ENCODE measurements at regions not wholly inside any gene's neighbourhood (a gene's known extent, or its start where the extent isn't known, plus 50 kb on each side); places are given as distances from the start of the nearest gene placed in this dataset.

- no TSS peak for BruUV-seq (replicated peaks)
- Histone ChIP-seq H2AFZ (ENCODE audit: control insufficient read depth, low read depth, low read length) (no peak overlapping the region), H3K4me2 (ENCODE audit: control insufficient read depth, insufficient read depth) (no peak overlapping the region), H3K27me3 (replicated peaks in 1 of 2; ENCODE audit: control insufficient read depth in 2 of 2, insufficient read depth in 2 of 2, low read length in 1 of 2) (no peaks in the 10 kb centered on the region; a peak in 1 of 4 replicates), H3K9me3 (replicated peaks; ENCODE audit: control insufficient read depth, insufficient read depth, low read length) (no peaks in the 10 kb centered on the region; the same call in 2 of the 3 replicates), H3K27ac (ENCODE audit: control insufficient read depth, insufficient read depth) (no peak overlapping the region), H3K79me2 (ENCODE audit: control insufficient read depth, insufficient read depth, low read length) (no peaks in the 10 kb centered on the region), H3K36me3 (ENCODE audit: control insufficient read depth in 2 of 2, insufficient read depth in 2 of 2, low read length in 1 of 2) (no peaks in the 10 kb centered on the region), H3K4me3 (no peak overlapping the region), H3K9ac (ENCODE audit: control insufficient read depth, insufficient read depth, low read length) (no peak overlapping the region), H3K4me1 (ENCODE audit: control insufficient read depth, insufficient read depth, low read length) (no peaks in the 10 kb centered on the region), H4K20me1 (ENCODE audit: control insufficient read depth, insufficient read depth) (no peaks in the 10 kb centered on the region)
- SMC1A ChIA-PET (ENCODE audit: uncharacterized antibody, unreplicated experiment): interaction anchor here (0.9 kb wide), 1 partner anchor 22 kb away, joined by 3 read pairs; no protein-coding TSS in a partner anchor
- FAIRE-seq: no peak
- in situ Hi-C loops (cut with MboI) (no loop called here), intact Hi-C loops (cut with micrococcal nuclease; ENCODE audit: unreplicated experiment) (no loop called here)
- 68% methylated on average over 3 of the region's 3 CpGs for whole genome bisulfite sequencing (ENCODE audit: insufficient coverage, insufficient replicate concordance, low lambda C conversion rate, missing lambda C conversion rate)
- TF ChIP-seq BMI1 (IDR thresholded peaks at IDR 0.05; ENCODE audit: borderline replicate concordance) (no peak), MXI1 (IDR thresholded peaks at IDR 0.05; ENCODE audit: low read depth, low read length) (no peak), SRF (IDR thresholded peaks at IDR 0.05; ENCODE audit: low read depth in 2 of 2, low read length in 2 of 2) (no peak), ASH2L (IDR thresholded peaks at IDR 0.05; ENCODE audit: borderline replicate concordance, low read depth) (no peak), PAX5 (IDR thresholded peaks at IDR 0.05; ENCODE audit: borderline replicate concordance, low read depth, low read length) (no peak), IKZF2 (IDR thresholded peaks at IDR 0.05) (no peak), HDAC2 (IDR thresholded peaks at IDR 0.05) (no peak), ZNF384 (IDR thresholded peaks at IDR 0.05; ENCODE audit: borderline replicate concordance, low read depth, low read length) (no peak), PML (IDR thresholded peaks at IDR 0.05; ENCODE audit: low read length) (no peak), SUPT20H (IDR thresholded peaks at IDR 0.05; ENCODE audit: borderline replicate concordance, control insufficient read depth, low read depth, low read length) (no peak), SMAD1 (IDR thresholded peaks at IDR 0.05; ENCODE audit: low read depth, partially characterized antibody) (no peak), MLLT1 (IDR thresholded peaks at IDR 0.05) (no peak), FOXM1 (IDR thresholded peaks at IDR 0.05; ENCODE audit: low read depth, low read length) (no peak)
- POLR2A ChIA-PET: no interaction called here
- no peak for ATAC-seq
- CTCF ChIA-PET: interaction anchor here (0.6 kb wide), 1 partner anchor 135 kb away, joined by 3 read pairs; no protein-coding TSS in a partner anchor
- RAD21 ChIA-PET (ENCODE audit: unreplicated experiment): interaction anchor here (0.7 kb wide), 1 partner anchor 69 kb away, joined by 4 read pairs; no protein-coding TSS in a partner anchor
- DNase-seq (ENCODE audit: low read depth, low spot score): no peak
These were observed 74.8 kb upstream of the KCNQ5 start for GRCh38 chr6:72547020-72547419.
